GM18870 (cell line): ENCODE measurements at regions not wholly inside any gene's neighbourhood (a gene's known extent, or its start where the extent isn't known, plus 50 kb on each side); places are given as distances from the start of the nearest gene placed in this dataset.
"Not testable (repeated sequence)": the region's sequence is repeated elsewhere in the genome, so short reads cannot be mapped to it uniquely, and the experiment has no call there.

ENCODE experiments used
- ATAC-seq: cut with Tn5 transposase; IDR thresholded peaks from one replicate; pipeline ENCODE4 v1.9.1; 2021; ENCODE audit warnings: moderate library complexity; ENCODE audit not compliant: unreplicated experiment

DNA sequence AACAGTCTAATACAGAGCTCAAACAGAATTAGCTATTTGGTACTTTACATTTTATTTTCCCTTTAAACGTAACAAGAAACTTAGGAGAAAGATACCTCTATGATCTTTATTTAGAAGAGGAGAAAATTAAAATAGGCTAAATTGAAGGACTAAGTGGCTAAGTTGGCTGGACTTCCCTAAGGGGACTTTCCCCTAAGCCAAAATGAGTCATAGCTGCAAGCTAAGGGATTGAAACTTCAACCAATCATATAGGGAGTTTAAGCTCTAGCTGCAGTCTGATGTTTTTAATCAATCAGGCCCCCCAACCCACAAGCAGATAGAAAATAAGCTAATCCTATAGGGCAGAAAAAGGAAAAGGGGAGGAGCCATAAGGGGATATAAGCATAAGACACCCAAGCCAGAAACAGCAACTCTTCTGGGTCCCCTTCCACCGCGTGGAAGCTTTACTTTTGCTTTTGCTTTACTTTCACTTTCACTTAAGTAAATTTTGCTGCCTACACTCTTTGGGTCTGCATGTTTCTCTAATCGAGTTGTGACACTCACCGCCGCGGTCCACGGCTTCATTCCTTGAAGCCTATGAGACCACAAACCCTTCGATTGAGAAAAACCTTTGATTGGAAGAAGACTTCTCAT is 1108.5 kb upstream of the EPHA6 start:
- peak; percentile 85 for ATAC-seq

DNA sequence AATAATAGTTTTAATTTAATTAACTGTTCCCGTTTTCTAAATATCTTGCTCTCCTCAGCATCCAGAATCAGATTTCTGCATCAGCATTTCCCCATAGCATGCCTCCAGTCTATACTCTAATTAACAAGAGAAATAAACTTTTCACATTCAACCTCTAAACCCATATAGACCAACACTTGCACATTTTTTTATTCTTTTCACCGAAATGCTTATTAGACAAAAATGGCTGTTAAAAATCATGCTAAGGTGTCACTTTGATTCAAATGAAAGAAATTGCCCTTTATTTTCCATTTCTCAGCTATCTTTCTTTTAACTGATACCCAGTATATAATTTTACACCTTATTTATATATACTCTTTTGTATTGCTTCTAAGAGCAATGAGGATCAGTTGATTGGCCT is 1107.1 kb upstream of the EPHA6 start:
- no peak for ATAC-seq

DNA sequence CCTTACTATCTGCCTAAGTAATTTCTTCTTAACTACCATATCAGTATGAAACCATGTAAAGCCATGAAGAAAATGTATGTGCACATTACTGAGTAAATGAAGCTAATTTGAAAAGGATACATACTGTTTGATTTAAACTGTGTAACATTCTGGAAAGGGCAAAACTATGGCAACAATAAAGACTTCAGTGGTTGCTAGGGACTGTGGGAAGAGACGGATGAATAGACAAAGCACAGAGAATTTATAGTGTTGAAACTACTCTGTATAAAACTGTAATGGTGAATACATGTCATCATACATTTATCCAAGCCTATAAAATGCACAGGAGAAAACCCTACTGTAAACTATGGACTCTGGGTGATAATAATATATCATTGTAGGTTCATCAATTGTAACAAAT is 1103.7 kb upstream of the EPHA6 start:
- ATAC-seq: no peak

DNA sequence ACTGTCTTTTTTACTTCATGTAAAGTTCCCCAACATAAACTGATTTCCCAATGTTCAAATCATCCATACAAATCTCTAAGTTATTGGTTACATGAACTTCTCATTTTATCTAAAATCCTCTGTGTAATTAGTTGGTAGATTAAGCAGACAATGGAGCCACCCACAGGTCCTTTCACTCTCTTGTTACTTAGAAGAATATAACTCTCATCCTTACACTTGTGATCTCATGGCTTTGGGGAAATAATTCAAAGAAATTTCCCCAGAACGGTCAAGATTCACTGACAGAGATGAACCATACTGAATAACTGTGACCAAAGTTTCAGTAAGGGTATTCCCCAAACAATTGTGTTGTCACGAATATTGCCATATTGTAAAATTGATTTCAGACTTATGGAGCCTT is 1102.6 kb upstream of the EPHA6 start:
- ATAC-seq: no peak

DNA sequence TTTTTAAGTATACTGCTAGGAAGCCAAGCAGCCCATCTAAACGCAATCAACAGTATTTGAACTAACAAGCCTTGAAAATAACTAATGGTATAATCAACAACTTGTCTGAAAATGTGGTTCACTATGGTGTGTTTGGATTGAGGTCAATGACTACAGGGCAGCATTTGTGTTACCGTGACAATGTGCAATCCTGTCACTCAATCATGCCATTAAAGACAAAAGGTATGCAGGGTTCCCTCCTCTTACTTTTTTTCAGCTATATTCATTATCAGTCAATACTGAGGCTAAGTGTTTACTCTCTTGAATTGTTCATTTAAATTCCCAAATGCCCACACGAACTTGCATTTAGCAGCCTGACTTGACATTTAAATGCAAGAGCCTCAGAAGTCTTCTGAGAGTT is 1099.3 kb upstream of the EPHA6 start:
- no peak for ATAC-seq

DNA sequence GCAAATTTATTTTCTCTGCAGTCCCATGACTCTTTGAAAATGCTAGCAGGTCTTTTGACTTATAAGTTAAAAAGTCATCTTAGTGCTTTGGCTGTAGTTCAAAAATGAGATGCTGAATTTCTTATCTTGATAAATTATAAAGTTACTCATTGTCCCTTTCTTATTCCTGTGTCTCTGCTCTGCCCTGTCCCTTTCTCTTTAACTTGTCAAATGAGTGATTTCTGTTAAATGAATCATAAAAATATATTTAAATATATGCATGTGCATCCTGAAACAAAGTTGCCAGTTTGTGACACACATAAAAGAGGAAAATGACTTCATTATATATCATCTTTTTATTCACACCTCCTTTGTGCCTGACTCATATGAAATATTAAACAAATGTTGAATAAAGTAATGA is 1097.3 kb upstream of the EPHA6 start:
- no peak for ATAC-seq

DNA sequence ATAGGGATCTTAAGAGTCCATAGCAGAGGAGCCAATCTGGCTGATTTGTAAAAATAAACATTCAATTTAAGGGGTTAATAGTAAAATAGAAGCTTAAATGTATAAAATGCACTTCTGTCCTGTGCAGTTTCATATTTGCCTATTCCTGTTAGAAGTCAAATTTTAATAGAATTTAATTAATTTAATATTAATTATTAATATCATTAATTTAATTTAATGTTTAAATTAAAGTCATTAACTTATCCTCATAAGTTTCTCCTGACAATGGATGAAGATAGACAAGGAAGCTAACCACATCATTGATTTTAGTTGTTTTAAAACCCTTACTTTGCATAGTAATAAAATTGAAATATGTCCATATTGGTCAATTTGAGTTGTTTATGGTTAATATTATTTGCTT is 1096.2 kb upstream of the EPHA6 start:
- no peak for ATAC-seq

DNA sequence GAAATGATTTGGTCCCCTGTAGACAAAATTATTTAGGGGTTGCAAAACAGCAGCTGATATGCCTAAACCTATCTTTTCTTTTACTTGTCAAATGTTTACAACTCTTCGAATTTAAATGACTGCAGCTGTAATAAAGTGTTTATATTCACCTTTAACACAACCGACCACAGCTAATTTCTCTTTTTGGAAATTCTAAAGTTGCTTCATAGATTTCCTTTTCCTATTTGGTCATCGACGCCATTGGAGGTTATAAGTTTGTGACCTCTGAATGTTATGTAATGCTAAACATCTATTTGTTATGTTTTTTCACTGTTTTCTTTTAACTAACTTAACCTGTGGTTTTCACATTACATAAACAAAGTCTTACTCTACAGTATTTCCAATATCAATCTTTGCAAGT is 1094.9 kb upstream of the EPHA6 start:
- ATAC-seq: no peak

DNA sequence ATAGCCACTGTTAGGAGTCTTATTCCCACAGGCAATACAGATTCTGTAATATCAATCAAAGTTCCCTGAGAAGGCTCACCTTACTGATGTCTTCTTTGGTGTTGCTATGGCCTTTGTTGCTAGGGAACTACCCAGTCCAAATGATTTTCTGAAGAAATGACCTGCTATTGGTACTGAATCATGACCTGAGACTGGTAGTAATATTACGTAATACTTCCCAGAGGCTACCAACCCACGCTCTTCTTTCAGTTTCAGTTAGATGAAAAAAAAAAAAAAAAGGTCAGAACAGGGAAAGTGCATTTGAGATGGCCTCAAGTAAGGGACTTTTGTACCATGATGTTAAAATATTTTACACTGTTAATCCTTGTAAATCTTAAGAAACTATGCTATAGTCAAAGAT is 1092.5 kb upstream of the EPHA6 start:
- peak; percentile 95 for ATAC-seq

DNA sequence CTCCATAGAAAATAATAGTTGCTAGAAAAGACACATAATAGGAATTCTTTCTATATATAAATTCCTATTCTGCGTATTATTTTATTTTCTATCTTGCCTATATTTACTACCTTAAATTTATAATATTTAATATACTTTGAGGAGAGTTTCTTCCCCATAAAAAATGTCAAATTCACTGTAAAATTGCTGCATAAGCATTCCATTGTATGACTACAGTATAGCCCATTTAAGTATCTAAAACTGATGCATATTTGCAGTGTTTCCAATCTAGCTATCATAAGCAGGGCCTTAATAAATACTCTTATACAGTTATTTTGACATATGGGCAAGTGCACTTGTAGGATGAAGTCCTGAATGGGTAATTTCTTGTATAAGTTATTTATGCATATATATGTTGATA is 1088.6 kb upstream of the EPHA6 start:
- ATAC-seq: no peak

DNA sequence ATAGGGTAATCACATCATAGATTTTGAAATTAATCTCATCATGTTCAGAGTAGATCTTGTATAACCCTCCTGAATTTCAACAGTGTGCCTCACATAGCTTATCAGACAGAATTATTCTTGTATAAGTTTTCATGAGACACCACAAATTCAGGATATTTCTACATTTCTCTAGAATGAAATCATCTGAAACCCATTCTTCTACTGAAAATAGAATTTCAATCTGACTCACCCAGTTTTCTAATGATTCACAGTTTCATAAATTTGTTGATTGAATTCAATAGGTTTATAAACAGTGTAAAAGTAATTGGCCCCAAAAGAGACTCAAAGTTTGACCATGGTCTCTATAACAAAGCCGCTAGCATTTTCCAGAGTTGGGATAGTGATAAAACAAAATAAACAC is 1082.6 kb upstream of the EPHA6 start:
- no peak for ATAC-seq

DNA sequence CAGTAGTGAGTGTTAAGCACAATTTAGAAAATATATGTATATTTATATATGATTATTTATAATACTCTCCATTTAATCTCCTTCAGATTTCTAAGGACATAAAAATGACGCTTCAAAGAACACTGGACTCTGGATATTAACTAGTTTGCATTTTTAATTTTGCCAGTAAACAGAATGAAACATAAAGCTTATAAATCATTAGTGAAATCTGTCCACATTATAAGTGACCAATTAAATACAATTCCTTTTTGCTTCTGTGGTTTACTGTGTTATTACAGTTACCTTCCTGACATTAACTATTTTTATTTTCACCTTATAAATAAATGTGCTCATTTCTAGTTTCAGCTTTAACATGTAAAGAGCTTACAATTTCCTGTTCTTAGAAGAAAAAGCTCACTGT is 1081.1 kb upstream of the EPHA6 start:
- ATAC-seq: no peak

DNA sequence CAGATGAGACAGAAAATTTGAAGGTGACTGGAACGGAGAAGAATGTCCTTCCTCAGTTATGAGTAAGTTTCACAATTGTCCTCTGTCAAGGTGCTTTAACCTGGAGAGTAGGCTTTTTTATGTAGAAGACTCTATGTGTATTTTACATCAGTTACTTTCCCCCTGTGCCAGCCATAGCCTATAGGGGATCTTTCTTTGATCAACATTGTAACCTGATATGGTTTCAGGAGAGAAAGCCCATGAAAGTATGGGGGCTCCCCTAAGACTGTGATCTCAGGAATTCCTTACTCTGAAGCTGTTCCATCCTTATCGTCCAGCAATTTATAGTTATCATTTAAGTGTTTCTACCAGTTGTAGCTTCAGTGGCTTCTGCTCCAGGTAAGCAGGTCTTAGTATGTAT is 1076.3 kb upstream of the EPHA6 start:
- no peak for ATAC-seq

DNA sequence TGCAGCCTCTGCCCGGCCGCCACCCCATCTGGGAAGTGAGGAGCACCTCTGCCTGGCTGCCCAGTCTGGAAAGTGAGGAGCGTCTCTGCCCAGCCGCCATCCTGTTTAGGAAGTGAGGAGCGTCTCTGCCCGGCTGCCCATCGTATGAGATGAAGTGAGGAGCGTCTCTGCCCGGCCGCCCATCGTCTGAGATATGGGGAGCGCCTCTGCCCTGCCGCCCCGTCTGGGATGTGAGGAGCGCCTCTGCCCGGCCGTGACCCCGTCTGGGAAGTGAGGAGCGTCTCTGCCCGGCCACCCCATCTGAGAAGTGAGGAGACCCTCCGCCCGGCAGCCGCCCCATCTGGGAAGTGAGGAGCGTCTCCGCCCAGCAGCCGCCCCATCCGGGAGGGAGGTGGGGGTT is 1069.5 kb upstream of the EPHA6 start:
- ATAC-seq: not testable (repeated sequence)

DNA sequence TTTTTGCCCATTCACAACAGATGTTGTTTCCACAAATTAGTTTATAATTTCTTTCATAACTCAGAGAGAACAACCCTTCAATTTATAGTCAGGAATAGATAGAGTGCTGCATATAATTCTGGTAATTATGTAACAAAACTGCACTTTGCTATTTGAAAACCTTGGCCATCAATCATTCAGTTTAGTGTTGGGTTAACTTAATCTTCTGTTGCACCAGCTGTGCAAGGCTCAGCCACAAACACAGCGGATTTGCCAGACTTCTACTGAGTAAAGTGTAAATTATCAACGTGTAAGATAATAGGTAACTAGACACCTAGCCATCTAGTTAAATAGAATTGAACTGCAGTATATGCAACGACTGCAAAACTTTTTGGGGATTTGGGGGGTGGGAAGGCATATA is 1064.3 kb upstream of the EPHA6 start:
- no peak for ATAC-seq

DNA sequence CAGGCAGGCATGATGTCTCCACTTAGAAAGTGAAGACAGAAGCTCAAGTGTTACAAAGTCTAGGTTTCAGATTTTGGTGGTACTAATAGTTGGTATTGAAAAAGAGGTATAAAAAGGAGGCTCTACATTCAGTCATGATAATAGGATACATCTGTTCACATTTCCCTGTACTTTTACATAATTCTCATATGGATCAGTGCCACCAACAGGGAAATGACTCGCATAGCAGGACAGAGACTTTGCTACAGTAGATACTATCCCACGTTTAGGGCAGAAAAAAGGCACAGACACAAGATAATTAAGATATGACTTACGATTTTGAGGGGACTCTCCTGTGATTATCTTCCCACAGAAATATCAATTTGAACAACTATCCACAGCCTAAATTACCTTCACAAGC is 1062.9 kb upstream of the EPHA6 start:
- no peak for ATAC-seq

DNA sequence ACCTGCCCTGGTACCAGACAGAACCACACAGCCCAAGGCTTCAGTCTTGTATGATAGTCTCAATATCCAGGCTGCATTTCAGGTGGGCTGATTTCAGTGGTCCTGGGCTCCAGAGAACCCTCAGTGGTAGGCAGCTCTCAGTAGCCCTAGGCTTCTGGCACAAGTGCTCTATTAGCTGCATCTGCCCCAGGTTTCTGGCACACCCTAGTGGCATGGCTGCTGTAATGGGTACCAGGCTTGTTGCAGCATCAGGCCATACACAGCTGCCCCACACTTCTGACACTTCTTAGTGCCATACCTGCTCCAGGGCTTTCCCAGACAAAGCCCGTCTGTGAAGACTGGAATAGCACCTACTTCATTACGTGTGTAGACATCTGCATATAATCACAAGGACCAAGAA is 1062.2 kb upstream of the EPHA6 start:
- no peak for ATAC-seq

DNA sequence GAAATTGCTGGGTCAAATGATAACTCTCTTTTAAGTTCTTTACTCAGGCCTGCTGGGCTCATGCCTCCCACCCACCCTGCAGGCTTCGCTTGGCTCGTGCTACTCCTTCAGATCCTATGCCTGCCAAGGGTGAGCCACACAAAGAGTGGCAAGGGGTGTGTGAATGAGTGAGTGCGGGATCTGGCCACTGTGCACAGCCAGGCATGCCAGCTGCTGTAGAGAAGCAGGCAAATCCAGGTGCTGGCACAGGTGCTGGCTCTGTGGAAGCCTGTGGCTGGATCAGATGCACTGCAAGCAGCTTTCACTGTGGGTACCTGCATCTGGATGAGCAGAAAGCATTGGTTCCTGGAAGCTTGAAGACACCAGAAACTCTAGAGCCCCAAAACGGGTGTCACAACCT is 1055.7 kb upstream of the EPHA6 start:
- ATAC-seq: no peak

DNA sequence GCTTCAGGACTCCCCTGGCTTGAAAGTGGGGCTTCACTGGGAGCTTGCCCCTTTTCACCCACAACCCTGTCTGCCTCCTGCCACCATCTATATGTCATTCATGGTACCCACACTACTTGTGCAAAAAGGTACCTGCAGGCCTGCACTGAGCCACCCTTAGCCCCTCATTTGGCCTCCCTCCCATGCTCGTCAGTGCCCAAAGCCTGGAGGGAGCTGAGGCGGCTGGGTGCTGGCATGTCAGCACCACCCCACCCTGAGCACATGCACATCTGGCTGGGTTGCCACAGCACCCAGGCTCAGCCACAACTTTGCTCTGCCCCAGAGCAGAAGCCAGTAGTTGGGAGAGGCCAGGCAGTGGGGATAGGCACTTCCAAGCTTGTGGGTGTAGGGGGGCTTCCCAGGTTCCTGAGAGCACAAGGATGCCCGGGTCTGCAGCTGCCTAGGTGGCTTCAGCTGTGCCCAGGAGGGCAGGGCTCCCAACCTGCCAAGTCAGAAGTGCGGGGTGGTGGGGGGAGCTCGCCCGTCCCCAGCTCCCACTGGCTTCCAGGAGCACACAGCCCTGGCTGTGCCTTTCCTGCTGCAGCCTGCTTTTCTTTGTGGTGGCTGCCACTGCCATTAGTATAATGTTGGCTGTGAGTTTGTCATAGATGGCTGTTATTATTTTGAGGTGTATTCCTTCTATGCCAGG is 1054.6 kb upstream of the EPHA6 start:
- ATAC-seq: no peak

DNA sequence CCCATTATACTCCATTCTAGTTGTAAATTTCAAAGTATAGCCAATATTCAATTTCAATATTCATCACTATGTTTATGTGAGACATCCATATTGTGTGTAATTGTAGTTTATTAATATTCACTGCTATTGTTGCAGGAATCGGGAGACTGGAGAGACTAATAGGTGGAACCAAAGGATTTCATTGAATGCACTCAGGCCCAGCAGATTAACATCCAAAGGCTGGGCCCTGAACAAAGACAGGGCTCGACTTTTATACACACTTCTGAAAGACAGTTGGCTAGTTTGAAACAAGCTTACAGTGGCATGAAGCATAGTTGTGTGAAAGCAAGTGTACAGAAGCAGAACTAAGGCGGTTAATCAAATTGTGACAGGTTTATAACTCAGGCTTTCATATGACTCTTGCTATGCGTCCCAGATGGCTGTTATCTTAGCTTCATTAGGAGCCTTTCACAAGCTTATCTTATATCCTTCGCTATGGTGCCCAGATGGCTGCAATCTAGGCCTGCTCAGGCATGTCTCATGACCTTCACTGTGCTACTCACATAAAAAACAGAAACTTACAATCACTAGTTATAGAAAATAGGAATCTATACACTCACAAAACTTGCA is 1038.8 kb upstream of the EPHA6 start:
- no peak for ATAC-seq

DNA sequence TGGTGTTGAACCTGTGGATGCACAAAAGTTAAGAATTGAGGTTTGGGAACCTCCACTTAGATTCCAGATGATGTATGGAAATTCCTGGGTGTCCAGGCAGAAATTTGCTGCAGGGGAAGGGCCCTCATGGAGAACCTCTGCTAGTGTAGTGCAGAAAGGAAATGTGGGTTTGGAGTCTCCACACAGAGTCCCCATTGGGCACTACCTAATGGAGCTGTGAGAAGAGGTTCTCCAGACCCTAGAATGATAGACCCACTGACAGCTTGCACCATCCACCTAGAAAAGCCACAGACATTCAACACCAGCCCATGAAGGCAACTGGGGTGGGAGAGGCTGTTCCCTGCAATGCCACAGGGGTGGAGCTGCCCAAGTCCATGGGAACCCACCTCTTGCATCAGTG is 1032.8 kb upstream of the EPHA6 start:
- no peak for ATAC-seq

DNA sequence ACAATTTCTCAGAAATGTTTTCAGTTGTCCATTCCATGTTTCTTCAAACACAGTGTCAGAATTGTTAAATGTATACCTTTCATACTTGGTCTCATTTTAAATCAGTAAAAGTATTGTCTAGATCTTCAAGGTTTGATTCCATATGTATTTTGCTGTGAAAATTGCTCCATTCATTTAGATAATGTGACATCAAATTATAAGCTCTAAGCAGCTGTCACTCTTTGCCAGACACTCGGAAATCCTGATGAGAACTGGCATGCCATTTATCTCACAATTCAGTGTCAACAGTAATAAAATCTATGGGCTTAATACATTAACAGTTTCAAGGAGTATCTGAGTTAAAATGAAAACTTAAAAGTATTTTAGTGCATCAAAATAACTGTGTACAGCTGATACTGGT is 1025.3 kb upstream of the EPHA6 start:
- no peak for ATAC-seq

DNA sequence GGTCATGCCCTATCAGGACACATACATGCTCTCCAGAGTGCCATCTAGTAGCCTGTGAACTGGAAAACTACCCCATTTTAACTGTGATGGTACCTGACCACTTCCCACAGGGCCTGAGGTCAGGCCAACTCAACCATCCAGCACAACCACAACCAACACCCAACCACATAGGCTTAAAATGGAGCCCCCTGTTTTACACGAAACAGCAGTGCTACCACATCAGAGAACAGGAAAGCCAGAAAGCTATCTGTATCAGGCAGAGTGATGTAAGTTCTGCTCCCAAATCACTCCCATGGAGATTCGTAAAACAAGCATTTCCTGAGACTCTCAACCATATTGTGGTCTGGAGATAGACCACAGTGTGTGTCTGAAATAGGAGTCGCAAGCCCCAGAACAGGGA is 1017.3 kb upstream of the EPHA6 start:
- no peak for ATAC-seq
